Keratinocyte (primary cell): ENCODE measurements at regions not wholly inside any gene's neighbourhood (a gene's known extent, or its start where the extent isn't known, plus 50 kb on each side); places are given as distances from the start of the nearest gene placed in this dataset.
"Not testable (repeated sequence)": the region's sequence is repeated elsewhere in the genome, so short reads cannot be mapped to it uniquely, and the experiment has no call there.

Experiments
- DNase-seq: peaks from one replicate; pipeline ENCODE4 v3.0.0-alpha.2; 2011; ENCODE audit warnings: low read depth, missing footprints, low spot score
- FAIRE-seq: peaks from 2 replicates; lab custom pipeline; 2011; peaks lifted over from hg19 to GRCh38; lab: Jason Lieb, UNC
- H2AFZ ChIP-seq: 2 replicates; pipeline ENCODE4 v1.6.0; 2012; ENCODE audit warnings: low read length, control low read depth, inconsistent platforms; ENCODE audit not compliant: control insufficient read depth
- H3K27ac ChIP-seq: 2 replicates; pipeline ENCODE4 v1.5.1; 2011; ENCODE audit warnings: low read length; ENCODE audit not compliant: control insufficient read depth, insufficient read depth
- H3K27me3 ChIP-seq: 3 replicates; pipeline ENCODE4 v1.6.0; 2011; ENCODE audit warnings: low read length; ENCODE audit not compliant: control insufficient read depth, insufficient read depth; ENCODE audit errors: extremely low read depth
- H3K36me3 ChIP-seq, 2 experiments: 2 replicates in 1 of 2; 3 replicates in 1 of 2; pipeline ENCODE4 v1.5.1; 2011; ENCODE audit warnings: low read length in 2 of 2, mild to moderate bottlenecking in 1 of 2; ENCODE audit not compliant: control insufficient read depth in 2 of 2, insufficient read depth in 2 of 2; ENCODE audit errors: extremely low read depth in 1 of 2
- H3K4me1 ChIP-seq: 3 replicates; pipeline ENCODE4 v1.5.1; 2011; ENCODE audit warnings: low read length; ENCODE audit not compliant: control insufficient read depth, insufficient read depth; ENCODE audit errors: extremely low read depth
- H3K4me2 ChIP-seq: 3 replicates; pipeline ENCODE4 v1.6.0; 2011; ENCODE audit warnings: low read depth, low read length; ENCODE audit not compliant: control insufficient read depth, insufficient read depth; ENCODE audit errors: extremely low read depth
- H3K4me3 ChIP-seq, 3 experiments: fragments of 200-600 bp in 1 of 3; sonication (generic) in 1 of 3; 2 replicates in 2 of 3; 3 replicates in 1 of 3; pipeline ENCODE4 v1.5.1; 2011 to 2016; ENCODE audit warnings: low read length in 3 of 3, mild to moderate bottlenecking in 3 of 3, control low read depth in 2 of 3, inconsistent platforms in 1 of 3, low read depth in 1 of 3, mixed read lengths in 1 of 3, mixed run types in 1 of 3, moderate library complexity in 1 of 3; ENCODE audit not compliant: control insufficient read depth in 2 of 3, insufficient read depth in 2 of 3; ENCODE audit errors: extremely low read depth in 1 of 3
- H3K79me2 ChIP-seq: 2 replicates; pipeline ENCODE4 v1.6.0; 2012; ENCODE audit warnings: low read length; ENCODE audit not compliant: control insufficient read depth, insufficient read depth
- H3K9ac ChIP-seq: 3 replicates; pipeline ENCODE4 v1.6.0; 2011; ENCODE audit warnings: low read length; ENCODE audit not compliant: control insufficient read depth, insufficient read depth; ENCODE audit errors: extremely low read depth
- H3K9me1 ChIP-seq: 3 replicates; pipeline ENCODE4 v1.6.0; 2011; ENCODE audit warnings: low read length; ENCODE audit not compliant: control insufficient read depth, insufficient read depth; ENCODE audit errors: extremely low read depth
- H3K9me3 ChIP-seq: 2 replicates; pipeline ENCODE4 v1.5.1; 2012; ENCODE audit warnings: low read depth, low read length; ENCODE audit not compliant: control insufficient read depth
- H4K20me1 ChIP-seq: 3 replicates; pipeline ENCODE4 v1.6.0; 2011; ENCODE audit warnings: low read length; ENCODE audit not compliant: control insufficient read depth, insufficient read depth; ENCODE audit errors: extremely low read depth
- EZH2 ChIP-seq: IDR thresholded peaks from one replicate; pipeline ENCODE4 v1.6.1; 2012; ENCODE audit warnings: inconsistent platforms, mild to moderate bottlenecking, low read length, moderate library complexity
- dilution Hi-C: fragments of 300-500 bp; cut with MboI; formaldehyde crosslinking; loops from one replicate; pipeline ENCODE4 v1.7.0; 2020; ENCODE audit warnings: low sequenced_read_pairs; ENCODE audit not compliant: extremely low pct_ligation_motif_present
- TF ChIP-seq, protein P1 (sequence below), 3 experiments: IDR thresholded peaks in 1 of 3; conservative IDR thresholded peaks in 1 of 3; optimal IDR thresholded peaks in 1 of 3; 2 replicates in 2 of 3; 3 replicates in 1 of 3; pipeline versions ENCODE3 to v1.5.1; 2011; ENCODE audit warnings: low read length in 3 of 3, mild to moderate bottlenecking in 3 of 3, moderate library complexity in 2 of 3, control low read depth in 1 of 3, inconsistent platforms in 1 of 3; ENCODE audit not compliant: insufficient read depth in 2 of 3; ENCODE audit errors: extremely low read depth in 1 of 3

DNA sequence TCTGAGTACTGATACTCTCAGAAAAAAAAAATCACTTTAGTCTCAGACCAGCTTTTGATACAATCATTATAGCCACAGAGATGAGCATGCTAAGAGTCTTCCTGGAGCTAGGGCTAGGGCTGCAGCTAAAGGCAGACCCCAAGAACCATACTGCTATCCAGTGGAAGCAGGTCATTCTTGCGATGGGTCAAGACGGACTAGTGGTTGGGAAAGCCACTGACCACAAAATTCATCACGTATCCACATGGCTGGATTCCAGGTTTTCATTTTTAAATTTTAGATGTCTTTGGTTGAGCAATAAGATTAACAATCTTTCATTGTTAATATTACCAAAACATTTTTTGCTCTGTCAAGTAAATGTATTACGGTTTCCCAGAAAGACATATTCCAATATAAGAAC, 598.1 kb downstream of the DNAH5 start:
- Histone ChIP-seq H3K4me1 (no peaks in the 10 kb centered on the region), H3K36me3 (no peaks in the 10 kb centered on the region), H3K9me3 (no peaks in the 10 kb centered on the region), H4K20me1 (no peaks in the 10 kb centered on the region), H3K9me1 (no peaks in the 10 kb centered on the region), H3K79me2 (no peaks in the 10 kb centered on the region), H3K9ac (no peak overlapping the region), H3K27me3 (no peaks in the 10 kb centered on the region), H3K4me2 (no peak overlapping the region), H3K4me3 (no peak overlapping the region), H3K27ac (no peak overlapping the region), H2AFZ (no peak overlapping the region)
- dilution Hi-C loops, result no loop called here
- TF ChIP-seq, protein P1, sequence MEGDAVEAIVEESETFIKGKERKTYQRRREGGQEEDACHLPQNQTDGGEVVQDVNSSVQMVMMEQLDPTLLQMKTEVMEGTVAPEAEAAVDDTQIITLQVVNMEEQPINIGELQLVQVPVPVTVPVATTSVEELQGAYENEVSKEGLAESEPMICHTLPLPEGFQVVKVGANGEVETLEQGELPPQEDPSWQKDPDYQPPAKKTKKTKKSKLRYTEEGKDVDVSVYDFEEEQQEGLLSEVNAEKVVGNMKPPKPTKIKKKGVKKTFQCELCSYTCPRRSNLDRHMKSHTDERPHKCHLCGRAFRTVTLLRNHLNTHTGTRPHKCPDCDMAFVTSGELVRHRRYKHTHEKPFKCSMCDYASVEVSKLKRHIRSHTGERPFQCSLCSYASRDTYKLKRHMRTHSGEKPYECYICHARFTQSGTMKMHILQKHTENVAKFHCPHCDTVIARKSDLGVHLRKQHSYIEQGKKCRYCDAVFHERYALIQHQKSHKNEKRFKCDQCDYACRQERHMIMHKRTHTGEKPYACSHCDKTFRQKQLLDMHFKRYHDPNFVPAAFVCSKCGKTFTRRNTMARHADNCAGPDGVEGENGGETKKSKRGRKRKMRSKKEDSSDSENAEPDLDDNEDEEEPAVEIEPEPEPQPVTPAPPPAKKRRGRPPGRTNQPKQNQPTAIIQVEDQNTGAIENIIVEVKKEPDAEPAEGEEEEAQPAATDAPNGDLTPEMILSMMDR (optimal IDR thresholded peaks at IDR 0.05 in 1 of 3, IDR thresholded peaks at IDR 0.05 in 1 of 3, conservative IDR thresholded peaks at IDR 0.05 in 1 of 3; ENCODE audit: extremely low read depth in 1 of 3, insufficient read depth in 2 of 3, low read length in 3 of 3), result no peak
- no peak for TF ChIP-seq EZH2
- DNase-seq, result no peak
- no peak for FAIRE-seq

DNA sequence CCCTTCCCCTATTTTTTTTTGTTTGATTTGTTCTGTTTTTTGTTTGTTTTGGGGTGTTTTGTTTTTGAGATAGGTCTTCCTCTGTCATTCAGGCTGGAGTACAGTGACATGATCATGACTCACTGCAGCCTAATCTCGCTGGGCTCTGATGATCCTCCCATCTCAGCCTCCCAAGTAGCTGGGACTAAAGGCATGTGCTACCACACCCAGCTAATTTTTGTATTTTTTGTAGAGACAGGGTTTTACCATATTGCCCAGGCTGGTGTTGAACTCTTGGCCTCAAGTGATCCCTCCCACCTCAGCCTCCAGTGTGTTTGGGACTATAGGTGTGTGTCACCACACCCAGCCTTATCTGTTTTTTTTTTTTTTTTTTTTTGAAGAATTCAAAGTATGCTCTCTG, 605.4 kb downstream of the DNAH5 start:
- H4K20me1 ChIP-seq, result no peaks in the 10 kb centered on the region
- H2AFZ ChIP-seq, result no peak overlapping the region
- no peaks in the 10 kb centered on the region for H3K9me1 ChIP-seq
- DNase-seq, result no peak
- no peak overlapping the region for H3K4me2 ChIP-seq
- H3K9ac ChIP-seq, result no peak overlapping the region
- H3K36me3 ChIP-seq, result no peaks in the 10 kb centered on the region
- TF ChIP-seq, protein P1 (optimal IDR thresholded peaks at IDR 0.05 in 1 of 3, IDR thresholded peaks at IDR 0.05 in 1 of 3, conservative IDR thresholded peaks at IDR 0.05 in 1 of 3; ENCODE audit: extremely low read depth in 1 of 3, insufficient read depth in 2 of 3, low read length in 3 of 3), result no peak
- TF ChIP-seq EZH2, result no peak
- no peaks in the 10 kb centered on the region for H3K79me2 ChIP-seq
- H3K9me3 ChIP-seq, result no peaks in the 10 kb centered on the region
- H3K4me1 ChIP-seq, result no peaks in the 10 kb centered on the region
- FAIRE-seq, result no peak
- H3K4me3 ChIP-seq, result no peak overlapping the region
- no peaks in the 10 kb centered on the region for H3K27me3 ChIP-seq
- dilution Hi-C loops, result no loop called here
- H3K27ac ChIP-seq, result no peak overlapping the region

DNA sequence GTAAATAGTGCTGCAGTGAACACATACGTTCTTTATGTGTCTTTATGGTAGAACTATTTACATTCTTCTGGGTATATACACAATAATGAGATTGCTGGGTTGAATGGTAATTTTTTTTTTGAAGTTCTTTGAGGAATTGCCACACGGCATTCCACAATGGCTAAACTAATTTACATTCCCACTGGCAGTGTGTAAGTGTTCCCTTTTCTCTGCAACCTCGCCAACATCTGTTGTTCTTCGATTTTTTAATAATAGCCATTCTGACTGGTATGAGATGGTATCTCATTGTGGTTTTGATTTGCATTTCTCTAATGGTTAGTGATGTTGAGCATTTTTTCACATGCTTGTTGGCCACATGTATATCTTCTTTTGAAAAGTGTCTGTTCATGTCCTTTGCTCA, 609.5 kb downstream of the DNAH5 start:
- H3K9me1 ChIP-seq, H3K36me3 ChIP-seq, H4K20me1 ChIP-seq, DNase-seq, H3K4me1 ChIP-seq, H3K9me3 ChIP-seq, H2AFZ ChIP-seq, H3K79me2 ChIP-seq, H3K27me3 ChIP-seq, FAIRE-seq, H3K27ac ChIP-seq, H3K9ac ChIP-seq, H3K4me2 ChIP-seq, H3K4me3 ChIP-seq, dilution Hi-C loops: not testable (repeated sequence)
